Ascending aorta (tissue), 2 donors: ENCODE measurements at regions not wholly inside any gene's neighbourhood (a gene's known extent, or its start where the extent isn't known, plus 50 kb on each side); places are given as distances from the start of the nearest gene placed in this dataset.

ENCODE experiments used
- DNase-seq, 2 donors: peaks; one replicate each; pipeline ENCODE4 v3.0.0-alpha.2; 2019; ENCODE audit warnings: low spot score in 2 of 2
- H3K27ac ChIP-seq, 2 donors: fragments of 200-600 bp; sonication (generic); one replicate each; pipeline ENCODE4 v1.5.1; 2016 to 2017; ENCODE audit warnings: mild to moderate bottlenecking in 1 of 2
- H3K27me3 ChIP-seq: fragments of 200-600 bp; sonication (generic); one replicate; pipeline ENCODE4 v1.5.1; 2017
- H3K36me3 ChIP-seq, 2 donors: fragments of 200-600 bp; sonication (generic); one replicate each; pipeline ENCODE4 v1.5.1; 2016
- H3K4me1 ChIP-seq, 2 donors: fragments of 200-600 bp; sonication (generic); one replicate each; pipeline ENCODE4 v1.5.1; 2016 to 2017; ENCODE audit warnings: mild to moderate bottlenecking in 1 of 2
- H3K4me3 ChIP-seq, 2 donors: fragments of 200-600 bp; sonication (generic); one replicate each; pipeline ENCODE4 v1.5.1; 2016 to 2017; ENCODE audit warnings: mild to moderate bottlenecking in 1 of 2
- H3K9me3 ChIP-seq, 2 donors: fragments of 200-600 bp; sonication (generic); one replicate each; pipeline ENCODE4 v1.5.1; 2016
- CTCF ChIP-seq, 3 experiments: fragments of 200-600 bp in 2 of 3; fragments of 450-650 bp in 1 of 3; sonication (generic) in 2 of 3; IDR thresholded peaks; one replicate each; pipeline ENCODE4 v1.5.1; 2016 to 2019; ENCODE audit warnings: antibody characterized with exemption in 3 of 3, mild to moderate bottlenecking in 1 of 3, moderate library complexity in 1 of 3
- intact Hi-C: fragments of 100-400 bp; cut with DNase I; formaldehyde crosslinking; loops from one replicate; pipeline ENCODE4 v1.15.1; 2023

- no peak overlapping the region for H3K27ac ChIP-seq
- intact Hi-C loops: no loop called here
- H3K27me3 ChIP-seq: no peaks in the 10 kb centered on the region
- H3K9me3 ChIP-seq: no peaks in the 10 kb centered on the region
- H3K4me1 ChIP-seq: no peaks in the 10 kb centered on the region
- H3K4me3 ChIP-seq: no peak overlapping the region
- no peak for TF ChIP-seq CTCF (IDR thresholded peaks at IDR 0.05)
- DNase-seq: no peak
- H3K36me3 ChIP-seq: no peaks in the 10 kb centered on the region
These were observed 232.5 kb downstream of the SUDS3 start for GRCh38 chr12:118608770-118609344.

GRCh38 chr12:118611295-118611694 is 234.9 kb downstream of the SUDS3 start:
- intact Hi-C loops: loop anchor here (5.0 kb wide), 1 partner anchor 204 kb away; no protein-coding TSS in a partner anchor
- H3K27ac ChIP-seq: peak overlapping the region in 1 of 2 donors; percentile 18
- DNase-seq: peak in 1 of 2 donors; percentile 70

GRCh38 chr12:118611770-118612169 is 235.4 kb downstream of the SUDS3 start:
- H3K27ac ChIP-seq: no peak overlapping the region
- no peaks in the 10 kb centered on the region for H3K36me3 ChIP-seq
- H3K9me3 ChIP-seq: no peaks in the 10 kb centered on the region
- no peak for DNase-seq
- no peaks in the 10 kb centered on the region for H3K4me1 ChIP-seq
- H3K27me3 ChIP-seq: no peaks in the 10 kb centered on the region
- H3K4me3 ChIP-seq: no peak overlapping the region
- intact Hi-C loops: loop anchor here (5.0 kb wide), 1 partner anchor 204 kb away; no protein-coding TSS in a partner anchor
- TF ChIP-seq CTCF (IDR thresholded peaks at IDR 0.05): no peak

More at GRCh38 chr12:118611295-118611694, 234.9 kb downstream of the SUDS3 start:
- Histone ChIP-seq H3K4me3 (no peak overlapping the region), H3K36me3 (no peaks in the 10 kb centered on the region), H3K9me3 (no peaks in the 10 kb centered on the region), H3K27me3 (no peaks in the 10 kb centered on the region), H3K4me1 (no peaks in the 10 kb centered on the region)
- TF ChIP-seq CTCF (IDR thresholded peaks at IDR 0.05): no peak

- H3K4me1 ChIP-seq: no peaks in the 10 kb centered on the region
- H3K4me3 ChIP-seq: no peak overlapping the region
- H3K36me3 ChIP-seq: no peaks in the 10 kb centered on the region
- H3K27me3 ChIP-seq: no peaks in the 10 kb centered on the region
- intact Hi-C loops: no loop called here
- no peaks in the 10 kb centered on the region for H3K9me3 ChIP-seq
- DNase-seq: no peak
- H3K27ac ChIP-seq: no peak overlapping the region
- TF ChIP-seq CTCF (IDR thresholded peaks at IDR 0.05): no peak
These were observed 241.5 kb downstream of the SUDS3 start for GRCh38 chr12:118617611-118618450.

- intact Hi-C loops: no loop called here
- Histone ChIP-seq H3K27me3 (no peaks in the 10 kb centered on the region), H3K4me3 (no peak overlapping the region), H3K36me3 (no peaks in the 10 kb centered on the region), H3K4me1 (no peaks in the 10 kb centered on the region), H3K27ac (no peak overlapping the region), H3K9me3 (no peaks in the 10 kb centered on the region)
- TF ChIP-seq CTCF (IDR thresholded peaks at IDR 0.05): no peak
- DNase-seq: no peak
These were observed 242.3 kb downstream of the SUDS3 start for GRCh38 chr12:118618695-118619094.
